ENCODE measurements at regions not wholly inside any gene's neighbourhood (a gene's known extent, or its start where the extent isn't known, plus 50 kb on each side); places are given as distances from the start of the nearest gene placed in this dataset.

DNA sequence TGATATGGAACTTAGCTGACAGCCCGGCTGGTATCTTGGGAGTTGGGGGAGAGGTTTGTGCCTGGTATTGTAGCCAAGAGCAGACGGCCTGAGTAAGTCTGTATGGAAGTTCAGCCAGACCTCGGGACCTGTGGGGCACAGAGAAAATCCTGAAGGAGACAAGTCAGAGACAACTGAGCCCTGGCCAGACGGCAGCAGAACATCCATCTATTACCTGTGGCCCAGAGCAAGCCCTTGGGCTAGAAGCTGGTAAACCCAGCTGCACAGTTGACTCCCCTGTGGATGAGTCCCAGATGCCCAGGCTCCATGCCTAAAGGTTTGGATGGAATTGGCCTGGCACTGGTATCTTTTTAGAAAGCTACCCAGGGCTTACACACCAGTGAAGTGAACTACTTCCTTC lies 70.4 kb upstream of the DLG1 start:
- Histone ChIP-seq H3K4me2 (ENCODE audit: low read depth, low read length) (no peak overlapping the region), H3K4me3 (replicated peaks in 1 of 3; ENCODE audit: insufficient read depth in 1 of 3, low read depth in 2 of 3, low read length in 3 of 3) (no peak overlapping the region), H3K36me3 (replicated peaks in 1 of 2; ENCODE audit: control insufficient read depth in 1 of 2, insufficient read depth in 2 of 2, low read length in 2 of 2) (no peaks in the 10 kb centered on the region), H3K9me3 (ENCODE audit: low read length) (no peaks in the 10 kb centered on the region), H3K4me1 (ENCODE audit: insufficient read depth, low read length) (peaks cover 95% of the 10 kb centered on the region), H2AFZ (ENCODE audit: low read length) (no peak overlapping the region), H3K79me2 (ENCODE audit: insufficient read depth, low read length) (no peaks in the 10 kb centered on the region), H3K9ac (ENCODE audit: insufficient read depth, low read depth, low read length) (no peak overlapping the region), H3K27me3 (ENCODE audit: control insufficient read depth in 1 of 2, insufficient read depth in 2 of 2, low read length in 2 of 2) (no peaks in the 10 kb centered on the region), H3K27ac (ENCODE audit: extremely low read length, insufficient read depth, low read length) (peak overlapping the region; percentile 90), H4K20me1 (ENCODE audit: insufficient read depth, low read length) (no peaks in the 10 kb centered on the region)
- POLR2A ChIA-PET: interaction anchor here (0.6 to 4.2 kb wide), 8 partner anchors 13 to 237 kb away, joined by 4 to 22 read pairs (median 7); no protein-coding TSS in a partner anchor
- FAIRE-seq (no peak), DNase-seq (ENCODE audit: low spot score) (no peak), ATAC-seq (no peak)
- no peak for TF ChIP-seq ZNF569 (CRISPR knock-in tag; IDR thresholded peaks at IDR 0.05; ENCODE audit: borderline replicate concordance)
- no peak for TF ChIP-seq SKI (IDR thresholded peaks at IDR 0.05; ENCODE audit: partially characterized antibody)
- TF ChIP-seq HOXA3 (CRISPR knock-in tag; IDR thresholded peaks at IDR 0.05): no peak
- TF ChIP-seq, protein P1, sequence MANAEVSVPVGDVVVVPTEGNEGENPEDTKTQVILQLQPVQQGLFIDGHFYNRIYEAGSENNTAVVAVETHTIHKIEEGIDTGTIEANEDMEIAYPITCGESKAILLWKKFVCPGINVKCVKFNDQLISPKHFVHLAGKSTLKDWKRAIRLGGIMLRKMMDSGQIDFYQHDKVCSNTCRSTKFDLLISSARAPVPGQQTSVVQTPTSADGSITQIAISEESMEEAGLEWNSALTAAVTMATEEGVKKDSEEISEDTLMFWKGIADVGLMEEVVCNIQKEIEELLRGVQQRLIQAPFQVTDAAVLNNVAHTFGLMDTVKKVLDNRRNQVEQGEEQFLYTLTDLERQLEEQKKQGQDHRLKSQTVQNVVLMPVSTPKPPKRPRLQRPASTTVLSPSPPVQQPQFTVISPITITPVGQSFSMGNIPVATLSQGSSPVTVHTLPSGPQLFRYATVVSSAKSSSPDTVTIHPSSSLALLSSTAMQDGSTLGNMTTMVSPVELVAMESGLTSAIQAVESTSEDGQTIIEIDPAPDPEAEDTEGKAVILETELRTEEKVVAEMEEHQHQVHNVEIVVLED (CRISPR knock-in tag; IDR thresholded peaks at IDR 0.05; ENCODE audit: borderline replicate concordance): no peak
- TF ChIP-seq TFE3 (CRISPR knock-in tag; IDR thresholded peaks at IDR 0.05): no peak
- no peak for TF ChIP-seq NFKBIZ (CRISPR knock-in tag; IDR thresholded peaks at IDR 0.05)
- no peak for TF ChIP-seq ARNTL (CRISPR knock-in tag; IDR thresholded peaks at IDR 0.05)
- TF ChIP-seq, protein P2, sequence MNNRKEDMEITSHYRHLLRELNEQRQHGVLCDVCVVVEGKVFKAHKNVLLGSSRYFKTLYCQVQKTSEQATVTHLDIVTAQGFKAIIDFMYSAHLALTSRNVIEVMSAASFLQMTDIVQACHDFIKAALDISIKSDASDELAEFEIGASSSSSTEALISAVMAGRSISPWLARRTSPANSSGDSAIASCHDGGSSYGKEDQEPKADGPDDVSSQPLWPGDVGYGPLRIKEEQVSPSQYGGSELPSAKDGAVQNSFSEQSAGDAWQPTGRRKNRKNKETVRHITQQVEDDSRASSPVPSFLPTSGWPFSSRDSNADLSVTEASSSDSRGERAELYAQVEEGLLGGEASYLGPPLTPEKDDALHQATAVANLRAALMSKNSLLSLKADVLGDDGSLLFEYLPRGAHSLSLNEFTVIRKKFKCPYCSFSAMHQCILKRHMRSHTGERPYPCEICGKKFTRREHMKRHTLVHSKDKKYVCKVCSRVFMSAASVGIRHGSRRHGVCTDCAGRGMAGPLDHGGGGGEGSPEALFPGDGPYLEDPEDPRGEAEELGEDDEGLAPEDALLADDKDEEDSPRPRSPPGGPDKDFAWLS (CRISPR knock-in tag; IDR thresholded peaks at IDR 0.05; ENCODE audit: borderline replicate concordance): no peak
- TF ChIP-seq NPAS2 (CRISPR knock-in tag; IDR thresholded peaks at IDR 0.05; ENCODE audit: borderline replicate concordance): no peak
- TF ChIP-seq TAF1 (CRISPR knock-in tag; IDR thresholded peaks at IDR 0.05): no peak
- TF ChIP-seq, protein P3, sequence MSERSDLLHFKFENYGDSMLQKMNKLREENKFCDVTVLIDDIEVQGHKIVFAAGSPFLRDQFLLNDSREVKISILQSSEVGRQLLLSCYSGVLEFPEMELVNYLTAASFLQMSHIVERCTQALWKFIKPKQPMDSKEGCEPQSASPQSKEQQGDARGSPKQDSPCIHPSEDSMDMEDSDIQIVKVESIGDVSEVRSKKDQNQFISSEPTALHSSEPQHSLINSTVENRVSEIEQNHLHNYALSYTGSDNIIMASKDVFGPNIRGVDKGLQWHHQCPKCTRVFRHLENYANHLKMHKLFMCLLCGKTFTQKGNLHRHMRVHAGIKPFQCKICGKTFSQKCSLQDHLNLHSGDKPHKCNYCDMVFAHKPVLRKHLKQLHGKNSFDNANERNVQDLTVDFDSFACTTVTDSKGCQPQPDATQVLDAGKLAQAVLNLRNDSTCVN (CRISPR knock-in tag; IDR thresholded peaks at IDR 0.05; ENCODE audit: borderline replicate concordance): no peak
- in situ Hi-C loops (cut with HindIII; ENCODE audit: extremely low pct_ligation_motif_present, low pct_unique_long_range_greater_than_20kb) (no loop called here), intact Hi-C loops (cut with micrococcal nuclease; ENCODE audit: unreplicated experiment) (no loop called here)
- WGBS (ENCODE audit: low lambda C conversion rate): 98% methylated on average over 4 of the region's 4 CpGs
- no TSS peak for BruUV-seq (replicated peaks)
- CTCF ChIA-PET (ENCODE audit: low intra/inter-chr PET ratio, low total read pairs): no interaction called here

All from HepG2 (cell line).